Stimulated activated CD4-positive, alpha-beta T cell treated with anti-CD3 and anti-CD28 coated beads, Interleukin-4, amount 100 ng/mL, for 1 hour (primary cell): ENCODE measurements at regions not wholly inside any gene's neighbourhood (a gene's known extent, or its start where the extent isn't known, plus 50 kb on each side); places are given as distances from the start of the nearest gene placed in this dataset.

Experiments used
- DNase-seq: peaks from one replicate; pipeline ENCODE4 v3.0.0-alpha.2; 2020

DNA sequence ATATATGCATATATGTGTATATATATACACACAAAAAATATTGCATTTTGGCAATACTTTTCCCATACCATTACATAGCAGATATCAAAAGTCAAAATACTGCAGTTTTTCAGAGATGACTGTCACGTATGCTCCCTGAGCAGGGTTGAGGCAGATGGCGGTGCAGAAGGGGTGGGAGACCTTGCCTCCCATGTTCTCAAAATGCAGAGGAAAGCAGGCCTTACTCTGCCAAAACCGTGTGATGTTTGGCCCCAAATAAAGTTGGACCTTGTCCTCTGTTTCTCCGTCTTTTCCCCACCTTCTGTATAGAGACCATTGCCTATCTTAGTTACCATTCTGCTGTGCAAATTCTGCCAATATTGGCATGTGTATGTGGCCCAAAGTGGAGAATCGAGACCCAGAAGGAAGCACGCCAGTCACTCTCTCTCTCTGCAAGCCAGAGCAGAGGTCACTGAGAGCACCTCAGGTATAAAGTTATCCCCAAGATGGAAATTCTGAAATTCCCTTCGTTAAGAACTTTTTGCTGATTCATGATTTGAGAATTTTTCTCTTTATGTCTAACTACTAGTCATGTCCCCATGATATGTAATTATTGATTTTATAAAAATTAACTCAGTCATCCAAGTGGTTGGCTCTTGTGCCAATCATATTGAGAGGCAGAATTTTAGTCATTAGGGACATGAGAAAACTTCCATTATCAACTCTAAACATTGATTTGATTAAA, 898.8 kb downstream of the EPHA4 start:
- DNase-seq = no peak

DNA sequence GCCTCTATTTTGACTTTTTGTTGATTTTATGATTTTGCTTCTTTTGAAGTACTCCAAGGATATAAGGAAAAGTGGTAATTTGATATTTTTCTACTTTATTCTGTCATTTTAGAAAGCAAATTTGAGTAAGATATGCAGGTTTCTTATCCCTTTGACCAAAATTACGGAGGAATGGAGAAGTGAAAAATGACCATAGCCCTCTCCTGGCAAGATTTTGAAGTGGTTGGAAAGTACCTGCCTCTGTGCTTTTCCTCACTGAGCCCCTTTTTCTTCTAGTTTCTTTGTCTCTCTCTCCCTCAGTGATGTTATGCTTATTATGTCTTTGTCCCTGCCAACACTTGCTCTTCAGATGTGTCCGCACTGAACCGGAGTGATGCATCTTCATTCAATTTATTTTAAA, 898.1 kb downstream of the EPHA4 start:
- DNase-seq = no peak

DNA sequence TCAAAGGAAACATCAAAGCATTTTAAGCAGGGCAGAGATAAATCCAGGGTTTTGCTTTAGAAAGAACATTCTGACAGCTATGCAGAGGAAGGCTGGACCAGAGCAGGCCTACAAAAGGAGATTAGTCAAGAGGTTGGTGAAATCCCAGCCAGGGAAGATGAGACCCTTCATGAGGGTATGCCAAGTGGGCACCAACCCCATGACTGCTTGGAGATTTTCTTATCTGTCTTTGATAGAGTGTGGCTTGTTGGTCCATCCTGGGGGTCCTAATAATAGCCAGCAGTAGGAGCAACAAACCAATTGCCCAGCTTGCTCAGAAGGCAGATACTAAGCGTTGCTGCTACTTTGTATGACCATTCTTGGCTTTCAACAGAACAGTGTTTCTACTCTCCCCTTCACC, 895.4 kb downstream of the EPHA4 start:
- DNase-seq = no peak

DNA sequence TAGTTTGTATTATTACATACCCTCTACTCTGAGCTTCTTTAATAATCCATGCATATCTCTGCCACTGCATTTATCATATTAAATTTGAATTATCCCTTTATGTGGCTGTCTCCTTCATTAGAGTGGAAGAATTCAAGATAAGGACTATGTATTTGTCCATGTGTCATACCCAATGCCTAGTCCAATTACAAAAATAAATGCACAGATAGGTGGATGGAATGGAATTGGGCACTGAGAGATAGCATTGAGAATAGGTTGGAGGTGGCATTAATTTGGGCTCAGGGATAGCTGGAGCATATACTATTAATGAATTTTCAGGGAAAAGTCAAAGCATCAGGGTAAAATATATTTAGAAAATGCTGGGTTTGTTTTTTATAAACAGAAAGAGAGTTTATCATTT, 893.2 kb downstream of the EPHA4 start:
- no peak for DNase-seq

DNA sequence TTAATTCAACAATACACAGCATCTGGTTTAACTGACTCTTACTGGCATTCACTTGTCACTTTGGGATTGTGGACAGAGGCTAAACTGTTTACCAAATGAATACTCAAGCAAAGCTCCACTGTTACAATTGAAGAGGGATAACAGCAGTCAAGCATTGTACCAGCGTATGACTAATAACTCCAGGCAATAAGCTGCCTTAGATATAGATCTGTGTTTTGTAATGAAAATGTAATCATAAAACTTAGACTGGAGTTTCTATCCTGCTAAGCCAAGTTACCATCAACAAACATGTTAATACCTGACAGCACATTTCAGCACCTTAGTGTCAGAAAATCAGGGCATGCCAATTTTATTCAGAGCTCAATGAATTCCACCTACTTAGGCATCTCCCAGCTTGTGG, 889.5 kb downstream of the EPHA4 start:
- no peak for DNase-seq

DNA sequence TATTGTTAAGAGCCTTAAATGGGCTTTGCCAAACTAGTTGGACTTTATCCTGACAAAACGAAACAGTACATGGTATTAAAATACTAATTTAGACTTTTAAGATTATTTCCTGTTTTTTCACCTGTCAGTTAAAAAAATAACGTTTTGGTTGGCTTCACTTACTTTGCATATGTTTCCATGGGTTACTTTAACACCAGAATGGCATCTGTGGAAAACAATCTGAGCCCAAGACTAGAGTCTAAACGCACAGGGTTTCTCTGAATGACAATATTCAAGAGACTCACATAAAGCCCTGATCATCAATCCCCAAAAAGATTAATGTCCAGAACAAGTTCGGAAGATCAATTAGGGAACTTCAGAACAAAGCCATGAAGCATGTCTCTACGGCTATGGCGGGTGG, 888.0 kb downstream of the EPHA4 start:
- DNase-seq = no peak

DNA sequence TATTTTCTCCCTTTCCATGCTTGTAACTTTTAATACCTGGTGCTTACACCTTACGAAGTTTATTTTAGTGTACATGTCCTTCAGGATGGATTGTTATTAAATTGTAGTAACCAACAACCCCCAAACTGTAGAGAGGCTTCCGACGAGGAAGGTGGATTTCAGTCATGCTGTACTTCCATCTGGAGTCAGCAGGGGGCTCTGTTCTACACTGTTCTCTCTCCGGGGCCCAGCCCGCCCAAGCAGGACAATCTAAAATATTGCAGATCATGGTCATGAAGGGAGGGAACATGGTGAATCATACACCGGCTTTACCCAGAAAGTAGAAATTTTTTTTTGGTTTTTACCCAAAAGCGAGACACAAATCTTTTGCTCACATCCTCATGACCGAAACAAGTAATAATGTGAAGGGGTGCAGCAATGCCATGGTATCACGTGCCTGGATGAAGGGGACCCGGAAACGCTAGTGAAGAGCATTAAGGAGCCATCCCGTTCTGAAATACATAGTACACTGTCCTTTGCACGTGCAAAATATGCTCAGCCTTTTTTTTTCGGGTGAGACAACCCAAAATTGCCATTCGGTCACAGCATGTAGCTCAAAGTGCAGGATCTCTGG, 884.8 kb downstream of the EPHA4 start:
- DNase-seq = peak; percentile 60

DNA sequence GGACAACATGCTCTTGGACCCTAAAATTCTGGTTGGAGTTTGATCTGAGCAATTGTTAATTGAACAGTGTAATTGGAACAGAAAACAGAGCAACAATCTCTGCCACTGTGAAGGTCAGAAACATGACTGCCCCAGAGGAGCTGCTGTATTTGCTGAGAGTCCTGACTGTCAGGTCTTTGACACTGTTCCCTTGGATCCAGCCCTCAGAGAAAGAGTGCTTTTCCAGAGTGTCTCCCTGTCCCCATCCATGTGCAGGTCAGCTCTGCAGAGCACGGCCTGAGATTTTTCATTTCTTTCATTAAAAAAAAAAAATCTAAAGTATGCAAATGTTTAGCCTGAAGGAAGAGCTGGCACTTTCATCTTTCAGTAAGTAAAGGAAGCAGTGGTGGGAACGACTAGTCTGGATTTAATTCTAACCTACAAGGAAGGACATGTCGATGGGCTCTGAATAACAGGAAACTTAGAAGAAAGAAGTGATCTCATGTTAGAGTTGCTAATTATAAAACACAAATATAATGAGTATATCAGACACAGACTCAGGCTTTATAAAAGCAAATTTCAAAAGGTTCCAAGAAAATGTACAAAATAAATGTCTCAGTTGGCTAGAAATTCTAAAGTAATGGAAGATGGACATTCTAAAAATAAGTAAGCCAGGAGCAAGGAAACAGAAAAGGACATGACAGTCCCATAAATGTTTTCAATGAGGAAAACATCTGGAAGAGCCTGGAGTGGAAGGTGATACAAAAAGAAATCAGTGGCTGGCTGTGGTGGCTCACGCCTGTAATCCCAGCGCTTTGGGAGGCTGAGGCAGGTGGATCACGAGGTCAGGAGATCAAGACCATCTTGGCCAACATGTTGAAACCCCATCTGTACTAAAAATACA, 876.5 kb downstream of the EPHA4 start:
- DNase-seq = no peak

DNA sequence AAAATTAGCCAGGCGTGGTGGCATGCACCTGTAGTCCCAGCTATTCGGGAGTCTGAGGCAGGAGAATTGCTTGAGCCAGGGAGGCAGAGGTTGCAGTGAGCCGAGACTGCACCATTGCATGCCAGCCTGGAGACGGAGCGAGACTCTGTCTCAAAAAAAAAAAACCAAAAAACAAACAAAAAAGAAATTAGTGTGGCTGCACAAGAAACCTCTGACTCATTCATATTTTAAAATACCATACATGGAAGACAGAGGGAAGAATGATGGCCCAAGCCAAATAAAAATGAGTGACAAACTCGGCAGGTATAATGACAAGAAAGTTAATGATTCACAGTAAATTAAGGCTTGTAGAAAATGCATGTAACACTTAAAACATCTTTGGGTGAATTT, 875.8 kb downstream of the EPHA4 start:
- DNase-seq = no peak

DNA sequence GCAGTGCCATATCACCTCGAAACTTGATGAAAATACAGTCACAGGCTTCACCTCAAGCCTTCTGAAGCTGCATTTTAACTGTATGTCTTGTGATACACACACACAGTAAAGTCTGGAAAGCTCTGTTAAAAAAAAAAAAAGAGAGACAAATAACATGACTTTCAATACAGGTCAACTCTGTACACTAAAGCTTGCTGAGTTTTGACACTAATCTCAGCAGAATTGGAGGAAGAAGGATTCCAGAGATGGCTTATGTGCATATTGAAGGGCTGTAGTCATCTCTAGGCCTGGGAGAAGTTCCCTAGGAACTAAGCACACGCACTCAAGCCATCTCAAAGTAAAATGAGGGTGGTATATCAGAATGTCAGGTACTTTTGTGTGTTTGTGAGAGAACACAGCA, 875.1 kb downstream of the EPHA4 start:
- DNase-seq = no peak

DNA sequence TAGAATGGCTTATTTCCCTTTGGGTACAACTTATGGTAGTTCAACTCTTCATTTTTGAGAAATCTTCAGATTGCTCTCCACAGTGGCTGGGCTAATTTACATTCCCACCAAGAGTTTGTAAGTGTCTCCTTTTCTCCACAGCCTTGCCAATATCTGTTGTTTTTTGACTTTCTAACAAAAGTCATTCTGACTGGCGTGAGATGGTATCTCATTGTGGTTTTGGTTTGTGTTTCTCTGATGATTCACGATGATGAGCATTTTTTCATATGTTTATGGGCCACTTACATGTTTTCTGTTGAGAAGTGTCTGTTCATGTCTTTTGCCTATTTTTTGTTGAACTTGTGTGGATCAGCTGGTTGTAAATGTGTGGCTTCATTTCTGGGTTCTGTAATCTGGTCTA, 871.0 kb downstream of the EPHA4 start:
- DNase-seq = no peak

DNA sequence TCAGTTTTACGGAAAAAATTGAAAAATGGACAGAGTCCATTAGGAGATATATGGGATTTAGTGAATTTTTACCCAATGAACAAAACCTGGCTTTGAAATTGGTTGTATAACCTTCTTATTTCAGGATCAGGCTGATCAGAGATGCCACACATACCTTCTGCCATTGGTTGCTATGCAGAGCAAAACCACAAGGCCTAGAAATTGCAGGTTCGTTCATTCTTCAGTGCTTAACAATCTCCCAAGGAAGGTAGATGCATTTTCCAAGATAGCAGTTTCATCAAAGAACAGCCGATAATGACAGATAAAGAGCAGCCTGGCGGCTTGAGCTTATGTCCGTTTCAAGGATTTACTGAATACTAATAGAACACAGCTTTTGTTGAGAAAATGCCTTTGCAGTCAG, 868.8 kb downstream of the EPHA4 start:
- no peak for DNase-seq

DNA sequence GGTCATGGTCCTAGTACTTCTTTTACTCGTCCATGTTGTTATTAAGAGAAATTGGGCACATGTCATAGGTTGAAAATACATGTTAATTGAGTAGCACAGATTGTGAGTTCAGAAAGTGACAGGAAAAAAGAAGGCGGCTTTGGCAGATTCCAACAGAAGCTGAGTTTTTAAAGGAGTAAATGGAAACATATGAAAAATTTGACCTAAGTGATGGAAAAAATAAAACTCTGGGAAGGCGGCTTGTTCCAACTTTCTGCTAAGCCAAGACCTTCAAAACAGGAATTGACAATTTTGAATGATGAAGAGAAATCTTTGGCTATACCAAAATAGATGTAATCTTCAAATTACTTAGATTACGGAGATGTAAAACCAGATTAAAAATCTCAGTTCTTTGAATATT, 868.0 kb downstream of the EPHA4 start:
- DNase-seq = no peak

DNA sequence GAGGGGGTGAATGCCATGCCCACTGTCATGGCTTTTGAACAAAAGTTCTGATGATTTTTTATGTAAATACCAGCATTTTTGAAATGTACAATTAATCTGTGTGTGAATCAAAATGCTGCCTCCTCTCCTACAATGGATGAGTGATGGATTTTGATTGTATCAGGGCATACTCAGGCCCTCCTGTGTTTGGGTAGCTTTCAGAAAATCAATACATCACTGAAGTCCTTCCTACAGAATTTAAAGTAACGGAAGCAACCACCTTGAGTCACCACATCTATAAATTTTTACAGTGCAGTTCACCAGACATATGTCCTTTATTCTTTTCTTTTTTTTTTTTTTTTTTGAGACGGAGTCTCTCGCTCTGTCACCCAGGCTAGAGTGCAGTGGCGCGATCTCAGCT, 867.3 kb downstream of the EPHA4 start:
- DNase-seq = no peak

DNA sequence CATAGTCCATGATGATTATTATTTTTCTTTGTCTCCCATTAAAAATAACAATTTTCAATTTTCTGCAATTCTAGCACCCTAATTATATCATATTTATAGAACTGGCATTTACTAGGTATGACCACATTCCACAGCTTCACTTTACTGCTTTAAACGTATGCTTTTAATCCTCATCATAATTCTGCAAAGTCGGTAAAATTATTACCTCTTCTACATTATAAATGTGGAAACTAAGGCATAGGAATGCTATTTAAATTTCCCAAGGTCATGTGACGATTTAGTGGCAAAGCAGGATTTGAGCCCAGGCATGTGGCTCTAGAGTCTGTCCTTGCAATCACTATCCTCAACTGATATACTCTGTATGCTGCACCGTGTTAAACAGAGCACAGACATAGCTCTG, 866.4 kb downstream of the EPHA4 start:
- DNase-seq = no peak

DNA sequence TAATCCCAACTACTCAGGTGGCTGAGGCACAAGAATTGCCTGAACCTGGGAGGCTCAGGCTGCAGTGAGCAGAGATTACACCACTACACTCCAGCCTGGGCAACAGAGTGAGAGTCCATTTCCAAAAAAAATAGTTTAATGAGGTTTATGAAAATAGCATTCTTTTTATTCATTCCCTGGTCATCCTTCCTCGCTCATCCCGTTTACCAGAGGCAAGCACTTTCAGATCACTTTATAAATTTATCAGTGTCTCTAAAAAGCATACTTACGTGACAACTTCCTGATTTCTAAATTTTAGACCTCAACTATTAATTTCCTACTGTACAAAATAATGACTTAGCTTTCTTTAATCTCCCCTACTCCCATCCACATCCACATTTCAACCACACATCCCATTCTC, 864.8 kb downstream of the EPHA4 start:
- no peak for DNase-seq

DNA sequence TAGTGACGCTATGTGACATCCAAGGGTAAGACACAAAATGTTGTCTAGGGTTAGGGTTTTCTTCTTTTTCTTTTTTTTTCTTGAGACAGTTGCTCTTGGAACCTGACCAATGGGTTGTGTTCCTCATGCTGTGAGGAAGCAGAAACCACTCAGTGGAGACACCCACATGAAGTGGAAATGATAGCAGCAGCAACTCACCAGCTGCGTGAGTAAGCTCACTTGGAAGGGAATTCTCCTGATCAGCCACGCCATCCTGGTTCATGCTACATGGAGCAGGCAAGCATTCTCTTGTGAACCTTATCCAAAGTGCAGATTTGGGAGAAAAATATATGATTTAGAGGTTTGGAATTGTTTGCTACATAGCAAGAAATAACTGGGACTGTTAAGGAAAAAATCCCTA, 863.7 kb downstream of the EPHA4 start:
- DNase-seq = no peak

DNA sequence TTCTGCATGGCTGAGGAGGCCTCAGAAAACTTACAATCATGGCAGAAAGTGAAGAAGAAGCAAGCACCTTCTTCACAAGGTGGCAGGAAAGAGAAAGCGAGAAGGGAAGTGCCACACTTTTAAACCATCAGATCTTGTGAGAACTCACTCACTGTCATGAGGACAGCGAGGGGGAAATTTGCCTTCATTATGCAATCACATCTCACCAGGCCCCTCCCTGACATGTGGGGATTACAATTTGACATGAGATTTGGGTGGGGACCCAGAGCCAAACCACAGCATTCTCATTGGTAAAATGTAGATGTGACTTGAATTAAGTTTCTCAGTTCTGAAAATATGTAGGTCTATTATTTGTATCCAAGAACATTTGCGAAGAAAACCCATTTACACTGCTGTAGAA, 854.8 kb downstream of the EPHA4 start:
- no peak for DNase-seq

DNA sequence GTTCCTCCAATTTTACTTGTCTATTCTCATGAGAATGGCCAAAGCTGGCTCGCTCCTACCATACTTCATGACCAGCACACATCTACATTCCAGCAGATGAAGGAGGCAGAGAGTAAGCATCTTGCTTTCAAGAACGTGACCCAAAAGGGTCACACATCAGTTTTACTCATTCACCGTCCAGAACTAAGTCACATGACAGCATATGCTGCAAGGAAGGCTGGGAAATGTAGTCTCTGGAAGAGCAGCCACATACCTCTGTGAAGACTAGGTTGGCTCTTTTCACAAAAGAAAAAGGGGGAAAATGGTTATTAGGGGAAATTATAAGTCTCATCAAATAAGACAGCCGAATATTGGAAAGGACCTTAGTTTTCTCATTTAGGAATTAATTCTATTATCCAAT, 835.3 kb downstream of the EPHA4 start:
- DNase-seq = no peak

DNA sequence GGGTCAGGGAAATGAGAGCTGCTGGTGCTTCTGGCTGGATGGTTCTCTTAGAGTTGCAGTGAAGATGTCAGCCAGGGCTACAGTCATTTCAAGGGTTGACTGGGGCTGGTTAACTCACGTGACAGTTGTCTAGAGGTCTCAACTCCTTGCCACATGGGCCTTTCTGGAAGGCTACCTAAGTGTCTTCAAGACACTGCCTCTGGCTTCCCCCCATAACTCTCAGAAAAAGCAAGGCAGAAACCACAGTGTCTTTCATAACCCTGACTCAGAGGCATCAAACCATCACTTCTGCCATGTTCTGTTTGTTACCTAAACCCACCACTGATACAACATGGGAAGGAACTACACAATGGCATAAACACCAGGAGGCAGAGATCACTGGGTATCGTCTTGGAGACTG, 828.9 kb downstream of the EPHA4 start:
- DNase-seq = no peak

DNA sequence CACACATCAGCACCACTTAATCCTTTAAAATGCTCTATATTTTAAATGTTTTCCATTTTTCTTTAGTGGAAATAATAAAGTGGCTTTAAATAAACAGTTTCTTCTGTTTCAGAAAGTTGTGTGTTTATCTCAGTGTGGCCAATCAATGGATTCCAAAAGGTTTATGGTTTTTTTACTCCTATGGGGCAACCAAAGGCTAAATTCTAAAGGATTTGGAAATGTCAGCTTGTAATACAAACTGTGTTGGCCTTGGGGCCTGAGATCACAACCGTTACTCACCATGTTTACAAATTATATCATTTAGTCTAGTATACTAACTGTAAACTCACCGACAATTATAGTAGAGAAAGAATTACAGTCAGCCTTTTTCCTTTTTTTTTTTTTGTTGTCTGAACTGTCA, 827.2 kb downstream of the EPHA4 start:
- DNase-seq = no peak

DNA sequence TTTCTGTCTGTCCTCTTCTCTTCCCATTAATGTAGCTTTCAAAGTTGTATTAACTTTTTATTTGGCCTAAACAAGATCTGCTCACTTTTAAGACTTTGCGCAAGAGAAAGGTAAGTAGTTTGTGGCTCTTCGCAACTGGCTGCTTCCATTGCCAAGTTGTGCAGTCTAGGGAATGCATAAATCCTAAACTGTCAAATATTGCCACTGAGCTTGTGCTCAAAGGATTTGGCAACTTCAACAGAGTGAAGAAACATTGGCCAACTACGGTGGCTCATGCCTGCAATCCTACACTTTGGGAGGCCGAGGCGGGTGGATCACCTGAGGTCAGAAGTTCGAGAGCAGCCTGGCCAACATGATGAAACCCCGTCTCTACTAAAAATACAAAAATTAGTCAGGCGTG, 826.4 kb downstream of the EPHA4 start:
- DNase-seq = no peak

DNA sequence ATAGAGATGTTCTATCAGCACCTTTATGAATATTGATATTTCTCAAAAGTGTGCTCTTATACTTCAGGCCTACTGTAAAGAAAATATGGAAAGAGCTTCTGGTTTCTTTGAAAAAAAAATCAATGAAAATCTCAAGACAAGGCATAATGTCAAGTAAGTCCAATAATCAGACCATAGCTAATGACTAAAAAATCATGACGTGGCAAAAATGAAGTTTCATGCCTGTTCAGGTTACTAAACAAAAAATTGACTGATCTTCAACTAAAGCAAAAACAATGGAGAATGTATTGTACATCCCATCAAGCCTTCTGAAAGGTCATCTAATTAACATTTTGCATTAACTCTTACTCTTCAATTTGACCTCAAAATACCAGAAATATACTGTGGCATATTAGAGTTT, 824.4 kb downstream of the EPHA4 start:
- DNase-seq = no peak

DNA sequence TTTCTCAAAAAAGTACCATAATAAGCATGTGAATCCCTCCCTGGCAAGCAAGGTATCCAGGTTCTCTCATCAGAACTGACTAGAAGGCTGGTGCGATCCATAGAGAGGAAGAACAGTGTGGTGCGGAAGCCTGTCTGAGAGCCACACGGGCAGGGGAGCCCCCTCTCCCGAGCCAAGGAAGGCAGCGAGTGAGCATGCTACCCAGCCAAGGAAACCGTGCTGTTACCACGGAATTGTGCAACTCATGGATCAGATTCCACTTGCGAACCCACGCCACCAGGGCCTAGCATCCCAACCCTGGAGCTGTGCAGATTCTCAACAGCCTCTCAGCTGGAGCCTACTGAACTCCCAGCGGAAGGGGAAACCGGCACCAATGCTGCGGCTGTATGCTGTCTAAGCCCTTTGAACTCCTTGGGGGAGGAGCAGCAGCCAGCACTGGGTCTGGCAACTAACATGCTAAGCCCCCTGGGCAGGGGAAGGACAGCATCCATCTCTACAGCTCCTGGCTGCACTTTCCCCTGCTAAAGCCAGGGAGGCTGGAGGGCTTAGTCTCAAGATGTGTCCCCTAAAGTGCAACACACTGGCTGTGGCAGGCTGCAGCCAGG, 823.1 kb downstream of the EPHA4 start:
- no peak for DNase-seq
